HG02870 (cell line): ENCODE measurements at regions not wholly inside any gene's neighbourhood (a gene's known extent, or its start where the extent isn't known, plus 50 kb on each side); places are given as distances from the start of the nearest gene placed in this dataset.

ENCODE experiments used
- ATAC-seq: cut with Tn5 transposase; IDR thresholded peaks from one replicate; pipeline ENCODE4 v1.9.1; 2021; ENCODE audit warnings: mild to moderate bottlenecking, moderate library complexity; ENCODE audit not compliant: unreplicated experiment

GRCh38 chr18:34977838-34978532, 63.2 kb upstream of the MAPRE2 start:
- ATAC-seq: peak; percentile 33

GRCh38 chr18:34978533-34978893, 62.7 kb upstream of the MAPRE2 start:
- no peak for ATAC-seq

GRCh38 chr18:34978953-34979608, 62.1 kb upstream of the MAPRE2 start:
- ATAC-seq: no peak

GRCh38 chr18:34981487-34981886, 59.7 kb upstream of the MAPRE2 start:
- ATAC-seq: no peak

- no peak for ATAC-seq
Observed at GRCh38 chr18:34985963-34986362, 55.2 kb upstream of the MAPRE2 start.

- ATAC-seq: no peak
Observed at GRCh38 chr18:34990597-34990996, 50.6 kb upstream of the MAPRE2 start.

GRCh38 chr18:34991152-34991551, 50.1 kb upstream of the MAPRE2 start:
- ATAC-seq: no peak
